NCI-H510A treated with DMSO at 0.1 percent for 48 hours (cell line): ENCODE measurements at regions not wholly inside any gene's neighbourhood (a gene's known extent, or its start where the extent isn't known, plus 50 kb on each side); places are given as distances from the start of the nearest gene placed in this dataset.
A peak's percentile ranks its signal among the peaks of the same experiment; 100 is the strongest.
"Not testable (repeated sequence)": the region's sequence is repeated elsewhere in the genome, so short reads cannot be mapped to it uniquely, and the experiment has no call there.

Source experiments
- DNase-seq: peaks from one replicate; lab custom pipeline; 2025; lab: John Stamatoyannopoulos, UW

DNA sequence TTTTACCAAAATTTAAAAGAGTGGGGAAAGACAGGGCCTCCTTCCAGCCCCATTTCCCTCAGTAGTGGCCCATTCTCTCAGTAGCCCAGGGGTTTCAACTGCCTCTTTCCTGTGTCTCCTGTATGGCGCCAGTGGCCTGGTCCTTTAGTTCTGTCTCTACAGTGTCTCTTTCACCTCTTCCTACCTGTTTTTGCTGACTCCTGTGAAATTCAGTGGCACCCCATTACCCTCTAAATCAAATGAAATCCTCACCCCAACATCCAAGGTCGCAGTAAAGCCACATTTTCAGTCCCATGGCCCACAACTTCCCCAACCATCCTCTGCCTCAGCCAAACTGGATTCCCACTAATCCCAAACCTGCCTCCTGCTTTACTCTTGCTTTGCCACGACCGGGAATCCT is 200.7 kb downstream of the IPMK start:
- no peak for DNase-seq

DNA sequence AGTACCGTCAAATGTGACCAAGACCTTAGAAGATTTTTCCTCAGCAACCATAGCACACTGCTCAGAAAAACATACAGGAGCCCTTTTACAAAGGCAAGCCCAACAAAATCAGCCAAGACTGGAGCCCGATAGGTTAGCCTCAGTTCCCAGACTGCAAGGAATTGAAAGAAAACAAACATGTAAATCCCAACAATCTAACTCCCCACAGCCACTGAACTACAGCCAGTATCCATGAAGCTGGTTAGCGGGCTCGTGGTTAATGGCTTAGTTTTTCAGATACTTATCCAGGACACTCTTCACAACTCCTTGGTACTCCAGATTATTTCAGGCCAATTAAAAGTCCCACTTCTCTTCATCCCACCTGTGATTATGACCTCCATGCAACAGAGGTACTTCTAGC is 201.6 kb downstream of the IPMK start:
- no peak for DNase-seq

GRCh38 chr10:58065529-58065815 is 202.2 kb downstream of the IPMK start:
- DNase-seq, result no peak

DNA sequence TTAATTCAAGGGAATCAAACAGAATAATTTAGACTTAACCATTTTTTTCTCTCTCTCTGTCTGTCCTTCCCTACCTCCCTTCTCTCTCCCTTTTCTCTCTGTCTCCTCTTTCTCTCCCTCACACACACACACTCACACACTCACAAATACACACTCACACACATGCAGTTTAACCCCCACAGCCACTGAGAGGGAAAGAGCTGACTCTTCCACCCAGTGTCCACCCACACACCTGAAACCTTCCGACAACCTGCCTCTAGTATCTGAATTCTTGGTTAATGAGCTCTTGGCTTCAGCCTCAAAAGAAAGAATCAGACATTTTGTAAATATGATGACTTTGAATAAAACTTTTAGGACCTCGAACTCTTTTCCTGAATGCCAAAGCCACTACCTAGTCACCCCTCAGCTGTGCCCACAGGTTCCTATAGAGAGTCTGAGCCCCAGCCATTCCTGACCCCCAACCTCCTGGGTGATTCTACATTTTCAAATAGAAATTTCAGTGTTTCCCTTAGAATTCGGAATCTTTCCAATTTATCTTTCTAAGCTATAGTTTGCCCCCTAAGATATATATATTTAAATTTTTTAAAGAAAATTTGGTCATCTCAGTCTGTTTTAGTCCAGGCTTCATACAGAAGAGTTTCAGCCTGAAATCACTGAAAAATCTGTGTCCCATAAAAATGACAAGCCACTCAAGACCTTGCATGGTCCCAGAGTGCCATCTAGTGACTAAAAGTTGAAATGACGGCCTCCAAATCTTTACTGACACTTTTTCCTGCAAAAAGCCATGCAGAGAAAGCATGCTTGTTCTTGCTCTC is 202.8 kb downstream of the IPMK start:
- DNase-seq, result peak; percentile 5

- no peak for DNase-seq
These were observed 203.7 kb downstream of the IPMK start for GRCh38 chr10:58063861-58064480.

- not testable (repeated sequence) for DNase-seq
These were observed 209.0 kb downstream of the IPMK start for GRCh38 chr10:58058683-58059082.

DNA sequence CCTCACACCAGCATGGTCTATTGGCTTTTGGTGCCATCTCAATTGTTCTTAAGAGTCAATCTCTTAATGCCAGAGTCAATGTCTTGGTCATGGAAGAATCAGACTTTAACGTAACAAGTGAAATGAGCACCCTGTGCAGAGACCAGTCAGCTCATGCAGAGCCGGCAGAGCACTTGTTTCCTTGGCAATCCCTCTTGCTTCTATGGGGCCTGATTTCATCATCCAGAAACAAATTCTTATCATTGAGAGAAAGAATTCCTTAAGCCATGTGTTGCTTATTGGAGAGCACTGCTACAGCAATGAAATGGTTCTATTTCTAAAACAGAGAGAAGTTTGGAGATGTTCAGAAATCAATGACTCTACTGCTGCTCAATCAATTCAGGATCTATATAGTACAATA is 212.8 kb downstream of the IPMK start:
- no peak for DNase-seq

DNA sequence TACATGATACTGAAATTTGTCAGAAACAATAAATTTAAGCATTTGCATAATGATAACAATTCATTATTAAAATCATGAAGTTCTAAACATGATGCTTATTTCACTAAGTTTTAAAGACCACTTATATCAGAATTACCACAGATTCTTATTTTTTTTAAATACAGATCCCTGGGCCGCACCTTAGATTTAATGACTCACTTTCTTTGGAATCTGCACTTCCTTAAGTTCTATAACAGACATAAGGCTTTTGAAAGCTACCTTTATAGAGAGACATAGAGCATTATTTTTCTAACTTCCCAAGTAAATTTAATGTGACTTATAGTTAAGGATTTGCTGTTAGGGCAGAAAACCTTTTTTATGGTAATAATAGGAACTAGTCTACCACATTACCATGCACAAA is 214.9 kb downstream of the IPMK start:
- DNase-seq, result no peak

- DNase-seq, result no peak
These were observed 217.1 kb downstream of the IPMK start for GRCh38 chr10:58050575-58050974.

DNA sequence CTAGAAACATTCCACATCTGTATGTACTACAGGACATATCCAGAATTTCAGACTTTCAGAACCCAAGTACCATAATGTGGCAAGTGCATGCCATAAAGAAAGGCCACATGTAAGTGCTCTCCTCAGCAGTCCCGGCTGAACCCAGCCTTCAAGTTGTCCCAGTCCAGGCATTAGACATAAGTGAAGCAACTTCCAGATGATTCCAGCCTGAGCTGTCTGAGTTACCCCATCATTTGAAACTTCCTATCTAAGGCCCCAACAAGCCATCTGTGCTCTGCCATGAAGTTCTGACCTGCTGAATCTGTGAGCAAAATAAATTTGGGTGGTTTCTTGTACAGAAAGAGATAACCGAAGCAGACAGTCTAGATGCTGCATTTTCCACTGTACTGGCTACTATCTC is 218.8 kb downstream of the IPMK start:
- DNase-seq, result no peak

GRCh38 chr10:58044072-58044471 is 223.6 kb downstream of the IPMK start:
- no peak for DNase-seq

GRCh38 chr10:58041901-58042300 is 225.8 kb downstream of the IPMK start:
- DNase-seq, result no peak

DNA sequence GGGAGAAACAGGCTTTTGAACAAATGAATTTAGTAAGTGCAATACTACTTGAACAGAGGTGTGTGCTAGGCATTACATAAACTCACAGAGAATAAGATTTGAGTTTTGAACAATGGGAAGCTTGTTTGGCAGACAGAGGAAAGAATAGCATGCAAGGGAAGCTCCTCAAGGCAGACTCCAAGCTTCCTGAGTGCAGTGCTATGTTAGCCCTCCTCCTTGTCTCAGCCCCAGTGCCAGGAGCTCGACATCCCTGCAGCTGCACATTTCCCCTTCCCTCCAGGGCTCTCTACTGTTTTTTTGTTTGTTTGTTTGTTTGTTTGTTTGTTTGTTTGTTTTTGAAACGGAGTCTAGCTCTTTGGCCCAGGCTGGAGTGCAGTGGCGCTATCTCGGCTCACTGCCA is 237.5 kb downstream of the IPMK start:
- DNase-seq, result no peak

DNA sequence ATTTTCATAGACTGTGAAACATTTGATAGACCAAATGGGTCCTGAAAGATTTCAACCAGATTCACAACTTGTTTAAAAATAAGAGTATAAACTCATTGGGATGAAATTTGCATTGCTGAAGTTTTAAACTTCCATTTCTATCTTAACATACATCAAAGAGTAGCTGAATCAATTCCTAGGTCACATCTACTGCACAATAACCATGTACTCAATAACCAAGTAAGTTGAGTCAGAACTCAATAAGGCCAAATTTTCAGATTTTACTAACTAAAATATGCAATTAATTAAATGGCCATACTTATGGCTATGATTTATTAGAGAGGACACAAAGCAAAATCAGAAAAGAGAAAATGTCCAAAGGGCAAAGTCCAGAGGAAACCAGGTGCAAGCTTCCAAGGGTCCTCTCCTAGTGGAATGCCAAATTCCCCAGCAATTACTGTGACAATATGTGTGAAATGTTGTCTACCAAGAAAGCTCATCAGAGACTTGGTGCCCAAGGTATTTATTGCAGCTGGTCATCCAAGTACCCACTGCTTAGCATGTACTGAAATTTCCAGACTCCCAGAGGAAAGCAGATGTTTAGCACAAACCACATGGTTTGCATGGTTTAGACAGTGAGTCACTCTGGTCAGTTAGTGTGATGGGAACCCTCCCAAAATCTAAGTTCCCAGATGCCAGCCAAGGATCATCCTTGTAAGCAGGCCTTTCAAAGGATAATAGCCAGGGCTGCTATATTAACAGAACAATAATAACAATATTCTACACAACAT is 238.9 kb downstream of the IPMK start:
- no peak for DNase-seq

DNA sequence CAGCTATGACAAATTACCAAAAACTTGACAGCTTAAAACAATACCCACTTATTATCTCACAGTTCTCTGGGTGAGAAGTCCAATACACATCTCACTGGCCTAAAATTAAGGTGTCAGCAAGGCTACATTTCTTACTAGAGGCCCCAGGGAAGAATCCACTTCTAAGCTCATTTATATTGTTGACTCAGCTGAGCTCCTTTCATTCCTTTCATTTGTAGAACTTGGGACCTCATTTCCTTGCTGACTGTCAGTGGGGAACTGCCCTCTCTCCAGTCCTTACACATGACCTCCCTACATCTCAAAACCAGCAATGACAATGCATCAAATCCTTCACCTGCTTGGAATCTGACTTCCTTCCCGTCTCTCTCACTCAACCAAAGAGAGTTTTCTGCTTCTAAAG is 240.3 kb downstream of the IPMK start:
- no peak for DNase-seq

DNA sequence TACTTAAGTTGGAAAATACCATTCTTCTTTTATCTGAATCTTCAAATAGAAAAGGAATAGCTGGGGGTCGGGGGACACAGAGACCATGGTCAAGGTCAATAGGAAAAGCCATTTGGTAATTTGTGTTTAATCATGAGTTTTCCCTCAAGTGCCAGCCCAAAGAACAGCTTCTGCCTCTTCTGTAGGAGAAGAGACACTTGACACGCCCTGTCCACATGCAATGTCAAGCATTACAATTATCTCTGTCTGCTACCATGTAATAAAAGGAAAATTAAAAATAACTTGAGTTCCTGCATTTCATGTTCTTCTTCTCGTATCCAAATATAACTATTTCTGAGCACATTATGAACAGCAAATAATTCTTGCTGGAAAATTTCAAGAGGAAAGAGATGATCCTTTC is 241.7 kb downstream of the IPMK start:
- no peak for DNase-seq

GRCh38 chr10:58023341-58024073 is 244.2 kb downstream of the IPMK start:
- DNase-seq, result no peak

- no peak for DNase-seq
These were observed 247.7 kb downstream of the IPMK start for GRCh38 chr10:58019863-58020537.

GRCh38 chr10:58017719-58018367 is 249.9 kb downstream of the IPMK start:
- no peak for DNase-seq

- no peak for DNase-seq
These were observed 251.1 kb downstream of the IPMK start for GRCh38 chr10:58016614-58017013.

- DNase-seq, result no peak
These were observed 253.3 kb downstream of the IPMK start for GRCh38 chr10:58014436-58014835.
